PFSK-1 (cell line): ENCODE measurements at regions not wholly inside any gene's neighbourhood (a gene's known extent, or its start where the extent isn't known, plus 50 kb on each side); places are given as distances from the start of the nearest gene placed in this dataset.

Experiments used
- FOXP2 ChIP-seq: optimal IDR thresholded peaks from 2 replicates; pipeline ENCODE3; 2011; ENCODE audit warnings: borderline replicate concordance, control low read depth, inconsistent platforms; ENCODE audit not compliant: insufficient read depth; ENCODE audit errors: extremely low read length, extremely low read depth
- POLR2AphosphoS5 ChIP-seq: IDR thresholded peaks from 2 replicates; pipeline ENCODE4 v1.6.1; 2012; ENCODE audit warnings: low read depth, mild to moderate bottlenecking, control low read depth, low read length, moderate library complexity
- SIN3A ChIP-seq: IDR thresholded peaks from 2 replicates; pipeline ENCODE4 v1.6.1; 2012; ENCODE audit warnings: mild to moderate bottlenecking, low read length, moderate library complexity, borderline replicate concordance; ENCODE audit not compliant: insufficient read depth
- TAF1 ChIP-seq: IDR thresholded peaks from 2 replicates; pipeline ENCODE4 v1.6.1; 2012; ENCODE audit warnings: low read length, control low read depth, borderline replicate concordance; ENCODE audit not compliant: insufficient read depth
- TF ChIP-seq, protein P1 (sequence below), 2 experiments: IDR thresholded peaks; 2 replicates each; pipeline versions ENCODE4 v1.6.1 to v1.8.0; 2011 to 2012; ENCODE audit warnings: low read depth in 2 of 2, low read length in 2 of 2, control low read depth in 1 of 2, inconsistent platforms in 1 of 2, mild to moderate bottlenecking in 1 of 2, moderate library complexity in 1 of 2; ENCODE audit not compliant: insufficient read depth in 1 of 2

DNA sequence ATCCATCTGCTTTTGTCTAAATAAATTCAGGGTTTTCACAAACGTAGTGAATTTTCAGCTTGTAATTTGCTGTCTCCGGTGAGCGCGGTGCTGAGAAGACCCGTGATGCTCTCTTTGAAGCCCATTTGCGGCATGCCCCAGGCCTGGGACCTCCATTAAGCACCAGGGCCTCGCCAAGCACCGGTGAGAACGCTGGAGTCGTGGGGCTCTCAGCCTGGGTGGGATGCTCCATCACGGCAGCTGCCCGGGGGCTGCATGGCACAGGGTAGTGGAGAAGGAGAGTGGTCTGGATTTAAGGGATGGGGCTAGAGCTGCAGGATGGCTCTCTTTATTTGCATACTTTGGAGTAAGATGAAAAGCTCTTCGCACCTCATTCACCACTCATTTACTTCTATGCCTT lies 248.7 kb downstream of the ABCC12 start:
- TF ChIP-seq, protein P1, sequence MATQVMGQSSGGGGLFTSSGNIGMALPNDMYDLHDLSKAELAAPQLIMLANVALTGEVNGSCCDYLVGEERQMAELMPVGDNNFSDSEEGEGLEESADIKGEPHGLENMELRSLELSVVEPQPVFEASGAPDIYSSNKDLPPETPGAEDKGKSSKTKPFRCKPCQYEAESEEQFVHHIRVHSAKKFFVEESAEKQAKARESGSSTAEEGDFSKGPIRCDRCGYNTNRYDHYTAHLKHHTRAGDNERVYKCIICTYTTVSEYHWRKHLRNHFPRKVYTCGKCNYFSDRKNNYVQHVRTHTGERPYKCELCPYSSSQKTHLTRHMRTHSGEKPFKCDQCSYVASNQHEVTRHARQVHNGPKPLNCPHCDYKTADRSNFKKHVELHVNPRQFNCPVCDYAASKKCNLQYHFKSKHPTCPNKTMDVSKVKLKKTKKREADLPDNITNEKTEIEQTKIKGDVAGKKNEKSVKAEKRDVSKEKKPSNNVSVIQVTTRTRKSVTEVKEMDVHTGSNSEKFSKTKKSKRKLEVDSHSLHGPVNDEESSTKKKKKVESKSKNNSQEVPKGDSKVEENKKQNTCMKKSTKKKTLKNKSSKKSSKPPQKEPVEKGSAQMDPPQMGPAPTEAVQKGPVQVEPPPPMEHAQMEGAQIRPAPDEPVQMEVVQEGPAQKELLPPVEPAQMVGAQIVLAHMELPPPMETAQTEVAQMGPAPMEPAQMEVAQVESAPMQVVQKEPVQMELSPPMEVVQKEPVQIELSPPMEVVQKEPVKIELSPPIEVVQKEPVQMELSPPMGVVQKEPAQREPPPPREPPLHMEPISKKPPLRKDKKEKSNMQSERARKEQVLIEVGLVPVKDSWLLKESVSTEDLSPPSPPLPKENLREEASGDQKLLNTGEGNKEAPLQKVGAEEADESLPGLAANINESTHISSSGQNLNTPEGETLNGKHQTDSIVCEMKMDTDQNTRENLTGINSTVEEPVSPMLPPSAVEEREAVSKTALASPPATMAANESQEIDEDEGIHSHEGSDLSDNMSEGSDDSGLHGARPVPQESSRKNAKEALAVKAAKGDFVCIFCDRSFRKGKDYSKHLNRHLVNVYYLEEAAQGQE (IDR thresholded peaks at IDR 0.05; ENCODE audit: insufficient read depth in 1 of 2, low read depth in 2 of 2, low read length in 2 of 2): no peak
- TF ChIP-seq POLR2AphosphoS5 (no peak), SIN3A (no peak), FOXP2 (no peak), TAF1 (no peak)

DNA sequence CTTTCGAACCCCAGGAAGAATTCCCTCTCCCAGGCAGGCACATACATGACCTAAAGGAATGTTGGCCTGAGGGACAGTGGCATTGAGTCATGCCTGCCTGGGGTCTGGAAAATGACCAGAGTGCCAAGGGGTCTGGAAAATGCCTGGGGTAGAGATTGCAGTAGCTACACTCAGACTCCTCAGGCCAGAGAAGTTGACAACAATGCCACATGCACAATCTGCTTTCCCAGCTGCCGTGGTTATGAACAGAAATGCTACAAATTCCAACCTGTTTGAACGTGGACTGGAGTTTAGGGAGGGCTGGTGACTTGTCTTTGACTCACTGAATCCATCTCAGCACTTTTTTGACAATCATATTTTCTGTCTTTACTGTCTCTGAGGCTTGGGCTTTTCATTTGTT lies 250.0 kb downstream of the ABCC12 start:
- no peak for TF ChIP-seq TAF1
- TF ChIP-seq, protein P1 (IDR thresholded peaks at IDR 0.05; ENCODE audit: insufficient read depth in 1 of 2, low read depth in 2 of 2, low read length in 2 of 2): no peak
- TF ChIP-seq FOXP2: no peak
- no peak for TF ChIP-seq POLR2AphosphoS5
- no peak for TF ChIP-seq SIN3A

DNA sequence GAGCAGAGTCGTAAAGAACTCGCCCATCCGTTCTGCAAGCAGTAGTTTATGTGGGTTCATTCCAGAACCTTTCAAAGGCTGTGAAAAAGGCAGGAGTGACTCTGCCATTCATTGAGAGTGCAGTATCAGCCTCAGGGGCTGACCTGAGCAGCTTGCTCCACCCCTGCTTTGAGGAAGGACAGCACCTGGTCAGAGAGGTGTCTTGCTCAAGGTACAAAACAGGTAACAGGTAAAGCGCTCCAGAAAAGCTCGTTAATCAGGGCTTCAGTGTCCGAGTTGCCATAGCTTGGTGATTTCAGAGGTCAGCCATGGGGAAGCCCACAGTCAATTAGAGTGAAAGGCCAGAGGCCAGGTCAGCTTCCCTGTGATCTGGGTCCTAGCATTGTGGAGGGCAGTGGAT lies 251.1 kb downstream of the ABCC12 start:
- TF ChIP-seq TAF1: no peak
- TF ChIP-seq FOXP2: no peak
- TF ChIP-seq, protein P1 (IDR thresholded peaks at IDR 0.05; ENCODE audit: insufficient read depth in 1 of 2, low read depth in 2 of 2, low read length in 2 of 2): no peak
- no peak for TF ChIP-seq POLR2AphosphoS5
- TF ChIP-seq SIN3A: no peak

DNA sequence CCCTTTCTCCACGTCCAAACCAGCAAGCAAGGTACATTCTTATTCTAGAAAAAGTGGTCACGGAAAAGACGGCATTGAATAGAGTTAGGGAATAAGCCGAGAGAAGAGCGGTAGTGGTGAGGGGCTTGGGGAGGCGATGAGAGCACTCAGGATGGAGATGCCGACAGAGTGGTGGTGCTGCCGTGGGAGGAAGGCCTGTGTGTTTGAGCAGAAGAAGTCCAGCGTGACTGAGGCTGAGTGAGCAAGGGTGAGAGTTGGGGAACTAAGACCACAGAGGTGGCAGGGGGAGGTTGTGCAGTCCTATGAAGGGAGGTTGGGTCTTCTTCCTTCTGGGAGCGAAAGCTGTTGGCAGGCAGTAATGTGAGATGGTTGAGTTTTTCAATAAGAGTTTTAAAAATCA lies 252.3 kb downstream of the ABCC12 start:
- TF ChIP-seq FOXP2 (no peak), SIN3A (no peak), TAF1 (no peak), POLR2AphosphoS5 (no peak)
- TF ChIP-seq, protein P1 (IDR thresholded peaks at IDR 0.05; ENCODE audit: insufficient read depth in 1 of 2, low read depth in 2 of 2, low read length in 2 of 2): no peak

DNA sequence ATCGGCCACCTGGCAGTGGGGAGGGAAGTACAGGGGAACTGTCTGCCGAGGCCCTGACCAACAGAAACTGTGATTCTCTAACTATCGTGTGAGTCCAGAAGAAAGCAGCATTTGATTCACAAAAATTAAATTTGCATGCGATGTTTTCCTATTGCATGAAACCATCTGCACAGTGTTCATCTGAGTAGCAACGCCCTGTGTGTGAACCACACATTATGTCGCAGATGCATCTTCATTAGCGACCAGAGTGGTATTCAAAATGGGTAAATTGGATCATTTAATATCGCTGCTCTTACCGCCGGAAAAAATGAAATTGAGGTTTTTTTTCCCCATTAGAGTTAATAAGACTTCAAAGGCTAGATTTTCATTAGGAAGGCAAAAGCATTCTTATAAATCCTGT lies 260.6 kb downstream of the ABCC12 start:
- no peak for TF ChIP-seq TAF1
- TF ChIP-seq POLR2AphosphoS5: no peak
- no peak for TF ChIP-seq SIN3A
- TF ChIP-seq, protein P1 (IDR thresholded peaks at IDR 0.05; ENCODE audit: insufficient read depth in 1 of 2, low read depth in 2 of 2, low read length in 2 of 2): no peak
- no peak for TF ChIP-seq FOXP2
